ENCODE measurements at regions not wholly inside any gene's neighbourhood (a gene's known extent, or its start where the extent isn't known, plus 50 kb on each side); places are given as distances from the start of the nearest gene placed in this dataset.

GRCh38 chr15:96978937-96979473, 648.5 kb downstream of the NR2F2 start:
- Histone ChIP-seq H3K4me3 (no peak overlapping the region), H3K4me1 (replicated peaks in 1 of 2; ENCODE audit: control insufficient read depth in 2 of 2, insufficient read depth in 2 of 2, low read length in 2 of 2) (0 out of 5 replicates have a peak, but pooled peaks cover 0 to 2% of the 10 kb centered on the region in 2 experiments), H3K4me2 (ENCODE audit: insufficient read depth, low read length) (no peak overlapping the region), H3K36me3 (ENCODE audit: control insufficient read depth, insufficient read depth, low read length) (no peaks in the 10 kb centered on the region), H3K27ac (ENCODE audit: extremely low read depth, low read depth, low read length) (no peak overlapping the region), H3K9me1 (ENCODE audit: control insufficient read depth, insufficient read depth, low read length) (no peaks in the 10 kb centered on the region), H3K79me2 (ENCODE audit: control insufficient read depth, insufficient read depth, low read length) (no peaks in the 10 kb centered on the region), H3K9ac (ENCODE audit: insufficient read depth in 1 of 2, low read depth in 2 of 2, low read length in 2 of 2) (no peak overlapping the region), H3K9me3 (replicated peaks; ENCODE audit: control insufficient read depth, insufficient read depth, low read depth, low read length) (no peaks in the 10 kb centered on the region), H4K20me1 (replicated peaks; ENCODE audit: control insufficient read depth, insufficient read depth, low read length) (no peaks in the 10 kb centered on the region), H2AFZ (ENCODE audit: low read depth, low read length) (no peak overlapping the region), H3K27me3 (ENCODE audit: control insufficient read depth in 2 of 2, insufficient read depth in 2 of 2, low read length in 2 of 2) (no peaks in the 10 kb centered on the region)
- in situ Hi-C loops (cut with MboI), result no loop called here
- no peak for FAIRE-seq
- TF ChIP-seq AFF1 (IDR thresholded peaks at IDR 0.05; ENCODE audit: low read depth in 1 of 2, partially characterized antibody in 2 of 2) (no peak), ZNF444 (CRISPR knock-in tag; IDR thresholded peaks at IDR 0.05) (no peak), TAL1 (IDR thresholded peaks at IDR 0.05) (no peak), PRPF4 (IDR thresholded peaks at IDR 0.05; ENCODE audit: insufficient read depth, low read depth, low read length, poor library complexity, severe bottlenecking) (no peak), TFE3 (CRISPR knock-in tag; IDR thresholded peaks at IDR 0.05) (no peak), TCF3 (CRISPR knock-in tag; IDR thresholded peaks at IDR 0.05) (no peak)
- BruUV-seq (replicated peaks), result no TSS peak
- CTCF ChIA-PET (ENCODE audit: low intra/inter-chr PET ratio), result no interaction called here
- intact Hi-C loops (cut with micrococcal nuclease), result no loop called here
- 2% methylated on average over 5 of the region's 5 CpGs for WGBS (ENCODE audit: insufficient coverage, low coverage, missing lambda C conversion rate)
- POLR2A ChIA-PET, result no interaction called here
- no peak for ATAC-seq
- DNase-seq (ENCODE audit: extremely low read depth in 1 of 4, low spot score in 3 of 4), result no peak

Measured in K562 (cell line).